K562 (cell line): ENCODE measurements at regions not wholly inside any gene's neighbourhood (a gene's known extent, or its start where the extent isn't known, plus 50 kb on each side); places are given as distances from the start of the nearest gene placed in this dataset.

Source experiments
- ARID2 ChIP-seq: fragments of 450-650 bp; IDR thresholded peaks from 2 replicates; pipeline ENCODE4 v1.6.1; 2017; ENCODE audit warnings: antibody characterized with exemption, mild to moderate bottlenecking
- ARNT ChIP-seq, 2 experiments: fragments of 450-650 bp; IDR thresholded peaks; 2 replicates each; pipeline ENCODE4 v1.6.1; 2016; ENCODE audit warnings: mild to moderate bottlenecking in 1 of 2
- ETV5 ChIP-seq: sonication (generic); formaldehyde crosslinking; IDR thresholded peaks from 2 replicates; pipeline ENCODE4 v1.4.0; 2020; ENCODE audit warnings: low read depth, mild to moderate bottlenecking, missing genetic modification reagents
- GATAD2A ChIP-seq: fragments of 450-650 bp; IDR thresholded peaks from 2 replicates; pipeline ENCODE4 v1.6.1; 2017
- HDAC6 ChIP-seq: IDR thresholded peaks from 2 replicates; pipeline ENCODE4 v1.6.1; 2012; ENCODE audit warnings: low read depth, mild to moderate bottlenecking, control low read depth, inconsistent platforms, low read length, moderate library complexity
- HNRNPL ChIP-seq: fragments of 200-400 bp; formaldehyde crosslinking; IDR thresholded peaks from 2 replicates; pipeline ENCODE4 v1.6.1; 2017; ENCODE audit warnings: low read depth, mild to moderate bottlenecking, low read length
- JUN ChIP-seq, 2 experiments: sonication (generic) in 1 of 2; formaldehyde crosslinking in 1 of 2; IDR thresholded peaks; 2 replicates each; pipeline versions ENCODE4 v1.6.1 to v1.8.0; 2012 to 2022; ENCODE audit warnings: borderline replicate concordance in 2 of 2, mild to moderate bottlenecking in 2 of 2, improper control_type of control experiment in 1 of 2, low read depth in 1 of 2, low read length in 1 of 2, missing genetic modification reagents in 1 of 2
- KDM1A ChIP-seq, 2 experiments: fragments of 450-650 bp; IDR thresholded peaks; 2 replicates each; pipeline ENCODE4 v1.6.1; 2016; ENCODE audit warnings: mild to moderate bottlenecking in 2 of 2
- MAZ ChIP-seq, 2 experiments: fragments of 450-650 bp in 1 of 2; sonication (generic) in 1 of 2; formaldehyde crosslinking; IDR thresholded peaks in 1 of 2; conservative IDR thresholded peaks in 1 of 2; 2 replicates each; pipeline versions ENCODE4 v1.4.0 to v1.5.0; 2020; ENCODE audit warnings: mild to moderate bottlenecking in 1 of 2, missing genetic modification reagents in 1 of 2
- MCM5 ChIP-seq: fragments of 450-650 bp; IDR thresholded peaks from 2 replicates; pipeline ENCODE4 v1.6.1; 2016; ENCODE audit warnings: low read depth
- MYBL2 ChIP-seq, 2 experiments: fragments of 450-650 bp in 1 of 2; sonication (generic) in 1 of 2; formaldehyde crosslinking in 1 of 2; IDR thresholded peaks; 2 replicates each; pipeline versions ENCODE4 v1.6.1 to v1.8.1; 2017 to 2022; ENCODE audit warnings: borderline replicate concordance in 1 of 2, inconsistent platforms in 1 of 2, low read depth in 1 of 2, mild to moderate bottlenecking in 1 of 2, missing genetic modification reagents in 1 of 2, moderate library complexity in 1 of 2
- PKNOX1 ChIP-seq: fragments of 450-650 bp; IDR thresholded peaks from 2 replicates; pipeline ENCODE4 v1.6.1; 2016
- PML ChIP-seq: IDR thresholded peaks from 2 replicates; pipeline ENCODE4 v1.6.1; 2012; ENCODE audit warnings: low read length, inconsistent platforms
- POLR2H ChIP-seq: IDR thresholded peaks from 2 replicates; pipeline ENCODE4 v1.6.1; 2016; ENCODE audit warnings: missing genetic modification characterization, low read depth, mild to moderate bottlenecking, control low read depth, missing compliant biosample characterization, moderate library complexity
- RAD51 ChIP-seq: fragments of 450-650 bp; IDR thresholded peaks from 2 replicates; pipeline ENCODE4 v1.7.1; 2016; ENCODE audit warnings: low read depth, mild to moderate bottlenecking, borderline replicate concordance
- SMAD1 ChIP-seq: fragments of 150-350 bp; IDR thresholded peaks from 2 replicates; pipeline ENCODE4 v1.6.1; 2014; ENCODE audit warnings: low read length, low read depth; ENCODE audit not compliant: partially characterized antibody
- SP1 ChIP-seq: sonication (generic); formaldehyde crosslinking; IDR thresholded peaks from 2 replicates; pipeline ENCODE4 v1.8.1; 2022; ENCODE audit warnings: mild to moderate bottlenecking, missing genetic modification reagents
- TEAD2 ChIP-seq: fragments of 450-650 bp; IDR thresholded peaks from 2 replicates; pipeline ENCODE4 v1.6.1; 2016; ENCODE audit warnings: missing genetic modification characterization, control low read depth, missing compliant biosample characterization
- WHSC1 ChIP-seq: IDR thresholded peaks from one replicate; pipeline ENCODE4 v1.6.1; 2012; ENCODE audit warnings: low read length, control low read depth, inconsistent platforms
- ZBED1 ChIP-seq: IDR thresholded peaks from 2 replicates; pipeline ENCODE4 v1.6.1; 2014
- ZNF24 ChIP-seq: fragments of 450-650 bp; IDR thresholded peaks from 2 replicates; pipeline ENCODE4 v1.6.1; 2016
- ZNF57 ChIP-seq: fragments of 450-650 bp; formaldehyde crosslinking; IDR thresholded peaks from 2 replicates; pipeline ENCODE4 v1.4.0; 2020; ENCODE audit warnings: mild to moderate bottlenecking, moderate library complexity
- TF ChIP-seq, protein P1 (sequence below): fragments of 250-450 bp; sonication (Bioruptor Pico); IDR thresholded peaks from 2 replicates; pipeline ENCODE4 v1.4.0; 2020

DNA sequence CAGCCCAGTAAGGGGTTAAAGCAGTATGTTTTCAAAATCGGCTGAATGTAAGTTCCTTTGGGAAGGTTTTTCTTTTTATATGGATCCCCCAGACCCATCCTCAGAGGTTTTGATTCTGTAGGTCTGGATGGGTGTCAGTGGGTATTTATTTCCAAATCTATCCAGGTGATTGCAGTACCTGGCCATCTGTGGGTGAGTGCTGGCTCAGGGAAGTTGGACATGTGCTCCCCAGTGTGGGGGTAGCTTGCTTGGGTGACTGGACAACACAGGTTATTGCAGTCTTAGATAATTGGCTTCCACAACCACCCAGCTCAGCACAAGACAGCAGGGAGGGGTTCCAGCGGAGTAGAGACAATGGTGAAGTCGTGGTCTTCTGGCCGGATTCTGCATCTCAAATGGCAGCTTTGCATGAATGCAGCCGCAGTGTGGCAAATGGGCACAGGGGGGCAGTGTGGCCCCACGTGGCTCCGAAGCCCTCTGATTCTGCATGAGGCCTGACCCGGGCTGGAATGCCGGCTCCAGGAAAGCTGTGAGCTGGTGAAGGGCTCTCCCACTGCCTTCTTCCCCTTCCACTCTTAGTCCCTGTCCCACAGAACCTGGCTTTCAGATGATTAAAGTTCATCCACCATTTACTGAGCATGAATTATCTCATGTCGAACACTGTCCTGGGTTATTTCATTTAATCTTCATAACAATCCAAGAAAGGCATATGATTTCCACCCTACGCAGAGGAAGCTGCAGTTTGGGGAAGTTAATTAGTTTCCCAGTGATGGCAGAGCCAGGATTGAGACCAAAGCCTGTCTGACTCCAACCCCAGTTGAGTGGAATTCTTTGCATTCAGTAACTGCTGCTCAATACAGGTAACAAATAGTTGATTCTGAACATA is 64.5 kb upstream of the SYPL1 start (continued):
- TF ChIP-seq POLR2H: no peak
- TF ChIP-seq SMAD1: peak; percentile 19
- TF ChIP-seq HDAC6: no peak
- peak; percentile 62; the same call in 1 of the 2 replicates for TF ChIP-seq ZNF24
- TF ChIP-seq KDM1A (IDR thresholded peaks at IDR 0.05): no peak
- TF ChIP-seq MCM5: no peak
- TF ChIP-seq ETV5: 0 out of 2 replicates have a peak, but pooled peaks have one; percentile 52
- no peak for TF ChIP-seq ZNF57
- TF ChIP-seq TEAD2: peak; percentile 93
- TF ChIP-seq WHSC1: no peak
- peak; percentile 62 for TF ChIP-seq JUN (IDR thresholded peaks at IDR 0.05; ENCODE audit: borderline replicate concordance, low read depth, low read length)
- no peak for TF ChIP-seq JUN (CRISPR knock-in tag; IDR thresholded peaks at IDR 0.05; ENCODE audit: borderline replicate concordance)
- TF ChIP-seq HNRNPL: no peak
- TF ChIP-seq SP1 (CRISPR knock-in tag): peak; percentile 68; the same call in 1 of the 2 replicates
- no peak for TF ChIP-seq ZBED1
- no peak for TF ChIP-seq PML
- peak; percentile 94 for TF ChIP-seq ARID2
- TF ChIP-seq MYBL2 (IDR thresholded peaks at IDR 0.05; ENCODE audit: low read depth): no peak
- no peak for TF ChIP-seq MYBL2 (CRISPR knock-in tag; IDR thresholded peaks at IDR 0.05; ENCODE audit: borderline replicate concordance)
- no peak for TF ChIP-seq RAD51
- peak in 1 of 2 experiments; percentile 46; a peak in 1 of 4 replicates for TF ChIP-seq ARNT (IDR thresholded peaks at IDR 0.05)
- no peak for TF ChIP-seq PKNOX1
- TF ChIP-seq, protein P1, sequence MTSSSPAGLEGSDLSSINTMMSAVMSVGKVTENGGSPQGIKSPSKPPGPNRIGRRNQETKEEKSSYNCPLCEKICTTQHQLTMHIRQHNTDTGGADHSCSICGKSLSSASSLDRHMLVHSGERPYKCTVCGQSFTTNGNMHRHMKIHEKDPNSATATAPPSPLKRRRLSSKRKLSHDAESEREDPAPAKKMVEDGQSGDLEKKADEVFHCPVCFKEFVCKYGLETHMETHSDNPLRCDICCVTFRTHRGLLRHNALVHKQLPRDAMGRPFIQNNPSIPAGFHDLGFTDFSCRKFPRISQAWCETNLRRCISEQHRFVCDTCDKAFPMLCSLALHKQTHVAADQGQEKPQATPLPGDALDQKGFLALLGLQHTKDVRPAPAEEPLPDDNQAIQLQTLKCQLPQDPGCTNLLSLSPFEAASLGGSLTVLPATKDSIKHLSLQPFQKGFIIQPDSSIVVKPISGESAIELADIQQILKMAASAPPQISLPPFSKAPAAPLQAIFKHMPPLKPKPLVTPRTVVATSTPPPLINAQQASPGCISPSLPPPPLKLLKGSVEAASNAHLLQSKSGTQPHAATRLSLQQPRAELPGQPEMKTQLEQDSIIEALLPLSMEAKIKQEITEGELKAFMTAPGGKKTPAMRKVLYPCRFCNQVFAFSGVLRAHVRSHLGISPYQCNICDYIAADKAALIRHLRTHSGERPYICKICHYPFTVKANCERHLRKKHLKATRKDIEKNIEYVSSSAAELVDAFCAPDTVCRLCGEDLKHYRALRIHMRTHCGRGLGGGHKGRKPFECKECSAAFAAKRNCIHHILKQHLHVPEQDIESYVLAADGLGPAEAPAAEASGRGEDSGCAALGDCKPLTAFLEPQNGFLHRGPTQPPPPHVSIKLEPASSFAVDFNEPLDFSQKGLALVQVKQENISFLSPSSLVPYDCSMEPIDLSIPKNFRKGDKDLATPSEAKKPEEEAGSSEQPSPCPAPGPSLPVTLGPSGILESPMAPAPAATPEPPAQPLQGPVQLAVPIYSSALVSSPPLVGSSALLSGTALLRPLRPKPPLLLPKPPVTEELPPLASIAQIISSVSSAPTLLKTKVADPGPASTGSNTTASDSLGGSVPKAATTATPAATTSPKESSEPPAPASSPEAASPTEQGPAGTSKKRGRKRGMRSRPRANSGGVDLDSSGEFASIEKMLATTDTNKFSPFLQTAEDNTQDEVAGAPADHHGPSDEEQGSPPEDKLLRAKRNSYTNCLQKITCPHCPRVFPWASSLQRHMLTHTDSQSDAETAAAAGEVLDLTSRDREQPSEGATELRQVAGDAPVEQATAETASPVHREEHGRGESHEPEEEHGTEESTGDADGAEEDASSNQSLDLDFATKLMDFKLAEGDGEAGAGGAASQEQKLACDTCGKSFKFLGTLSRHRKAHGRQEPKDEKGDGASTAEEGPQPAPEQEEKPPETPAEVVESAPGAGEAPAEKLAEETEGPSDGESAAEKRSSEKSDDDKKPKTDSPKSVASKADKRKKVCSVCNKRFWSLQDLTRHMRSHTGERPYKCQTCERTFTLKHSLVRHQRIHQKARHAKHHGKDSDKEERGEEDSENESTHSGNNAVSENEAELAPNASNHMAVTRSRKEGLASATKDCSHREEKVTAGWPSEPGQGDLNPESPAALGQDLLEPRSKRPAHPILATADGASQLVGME (CRISPR knock-in tag): peak; percentile 87; the same call in 1 of the 2 replicates
- peak; percentile 44 to 62; a peak in 1 of 4 replicates for TF ChIP-seq MAZ (CRISPR knock-in tag; conservative IDR thresholded peaks at IDR 0.05 in 1 of 2, IDR thresholded peaks at IDR 0.05 in 1 of 2)
- peak; percentile 60; the same call in 1 of the 2 replicates for TF ChIP-seq GATAD2A
